Psoas muscle (tissue), 7 donors: ENCODE measurements at regions not wholly inside any gene's neighbourhood (a gene's known extent, or its start where the extent isn't known, plus 50 kb on each side); places are given as distances from the start of the nearest gene placed in this dataset.

ENCODE experiments used
- ATAC-seq, 4 donors: fragments of 200-7000 bp; cut with Tn5 transposase; one replicate each; pipeline ENCODE4 v1.9.1; 2020; ENCODE audit warnings: moderate library complexity in 3 of 4, mild to moderate bottlenecking in 2 of 4
- DNase-seq, 2 donors: peaks; one replicate each; pipeline ENCODE4 v3.0.0-alpha.2; 2020
- H3K27ac ChIP-seq: fragments of 200-600 bp; one replicate; pipeline ENCODE4 v1.8.0; 2022
- H3K27me3 ChIP-seq, 3 donors: fragments of 200-600 bp in 1 of 3; one replicate each; pipeline versions ENCODE4 v1.6.1 to v1.8.0; 2013 to 2022; ENCODE audit warnings: low read length in 2 of 3, mild to moderate bottlenecking in 2 of 3, moderate library complexity in 1 of 3; ENCODE audit not compliant: insufficient read depth in 3 of 3
- H3K36me3 ChIP-seq, 2 donors: fragments of 200-600 bp in 1 of 2; one replicate each; pipeline versions ENCODE4 v1.6.1 to v1.8.0; 2013 to 2022; ENCODE audit warnings: low read depth in 1 of 2, mild to moderate bottlenecking in 1 of 2, moderate library complexity in 1 of 2; ENCODE audit not compliant: insufficient read depth in 1 of 2
- H3K4me1 ChIP-seq: fragments of 200-600 bp; one replicate; pipeline ENCODE4 v1.8.0; 2022
- H3K4me3 ChIP-seq: fragments of 200-600 bp; one replicate; pipeline ENCODE4 v1.8.0; 2022; ENCODE audit warnings: mild to moderate bottlenecking
- H3K9me3 ChIP-seq: fragments of 200-600 bp; one replicate; pipeline ENCODE4 v1.8.0; 2022
- CTCF ChIP-seq: fragments of 200-600 bp; IDR thresholded peaks from one replicate; pipeline ENCODE4 v1.8.0; 2022; ENCODE audit warnings: antibody characterized with exemption
- WGBS, 3 donors: extraction: QIAGEN DNeasy Blood & Tissue Kit; methylation state at CpG; one replicate each; pipeline versions ENCODE4 v1.1.6 to v1.1.7; 2013; 5-methylcytosine and 5-hydroxymethylcytosine counted together
- intact Hi-C, 2 donors: fragments of 100-400 bp; cut with DNase I; formaldehyde crosslinking; loops; one replicate each; pipeline versions ENCODE4 v1.11.0 to v1.14.2; 2022
- donor health status: healthy with polysubstance abuse.
- donor health status: DM: no; HTN: no; CAD: no; lungs with moderate emphysema.
- donor health status: Bipolar disorder and iron deficiency.
- donor health status: healthy.
- donor health status: DM: yes; HTN: yes; CAD: no.
- donor health status: DM: no; HTN: no; CAD: no.
- donor health status: DM: yes; HTN: yes; CAD: no.

GRCh38 chr5:42351956-42352355 lies 71.3 kb upstream of the GHR start:
- DNase-seq (no peak), ATAC-seq (no peak)
- no peaks in the 10 kb centered on the region for H3K27me3 ChIP-seq
- peaks cover 6% of the 10 kb centered on the region for H3K9me3 ChIP-seq
- no peak for TF ChIP-seq CTCF
- H3K27ac ChIP-seq = no peak overlapping the region
- no peak overlapping the region for H3K4me3 ChIP-seq
- WGBS, 3 donors = 73 to 88% (median 79%) methylated on average over 1 of the region's 1 CpG
- intact Hi-C loops = no loop called here
- H3K4me1 ChIP-seq = no peaks in the 10 kb centered on the region
- H3K36me3 ChIP-seq = no peaks in the 10 kb centered on the region

DNA sequence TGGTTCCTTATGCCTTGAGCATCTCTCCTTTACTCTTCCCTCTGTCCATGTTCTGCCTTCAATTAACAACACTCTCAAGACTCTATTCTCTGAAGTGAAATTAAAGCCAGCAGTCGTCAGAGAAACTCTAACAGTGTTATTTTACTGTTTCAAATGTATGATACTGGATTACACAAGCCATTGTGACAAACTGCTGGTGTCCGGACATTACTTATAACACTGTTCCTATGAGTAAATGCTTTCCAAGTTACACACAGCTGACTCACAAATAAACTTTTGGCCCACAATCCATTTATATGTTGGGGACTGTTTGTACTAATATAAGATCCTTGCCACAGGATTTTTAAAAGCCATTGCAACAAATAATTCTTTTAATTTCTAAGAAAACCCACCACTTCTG lies 63.2 kb upstream of the GHR start:
- no peaks in the 10 kb centered on the region for H3K9me3 ChIP-seq
- TF ChIP-seq CTCF = no peak
- H3K4me3 ChIP-seq = no peak overlapping the region
- WGBS, 3 donors = 38 to 40% (median 39%) methylated on average over 2 of the region's 2 CpGs
- H3K27ac ChIP-seq = no peak overlapping the region
- no peaks in the 10 kb centered on the region for H3K27me3 ChIP-seq
- H3K36me3 ChIP-seq = no peaks in the 10 kb centered on the region
- no peak for DNase-seq
- intact Hi-C loops = no loop called here
- peak in 3 of 4 donors; percentile 24 to 62 (median 55) for ATAC-seq
- no peaks in the 10 kb centered on the region for H3K4me1 ChIP-seq

GRCh38 chr5:42360616-42361314 lies 62.5 kb upstream of the GHR start:
- no peak for TF ChIP-seq CTCF
- H3K27me3 ChIP-seq = no peaks in the 10 kb centered on the region
- no peaks in the 10 kb centered on the region for H3K4me1 ChIP-seq
- ATAC-seq (no peak), DNase-seq (no peak)
- H3K9me3 ChIP-seq = no peaks in the 10 kb centered on the region
- H3K4me3 ChIP-seq = no peak overlapping the region
- intact Hi-C loops = no loop called here
- H3K36me3 ChIP-seq = no peaks in the 10 kb centered on the region
- WGBS, 3 donors = 40 to 46% (median 42%) methylated on average over 3 of the region's 3 CpGs
- H3K27ac ChIP-seq = no peak overlapping the region

GRCh38 chr5:42361315-42361688 lies 61.9 kb upstream of the GHR start:
- no peaks in the 10 kb centered on the region for H3K36me3 ChIP-seq
- no peak overlapping the region for H3K4me3 ChIP-seq
- no peak overlapping the region for H3K27ac ChIP-seq
- intact Hi-C loops = no loop called here
- 53 to 70% (median 56%) methylated on average over 3 of the region's 3 CpGs for WGBS, 3 donors
- ATAC-seq (no peak), DNase-seq (no peak)
- no peak for TF ChIP-seq CTCF
- H3K27me3 ChIP-seq = no peaks in the 10 kb centered on the region
- no peaks in the 10 kb centered on the region for H3K4me1 ChIP-seq
- no peaks in the 10 kb centered on the region for H3K9me3 ChIP-seq

GRCh38 chr5:42366051-42366450 lies 57.2 kb upstream of the GHR start:
- 86 to 94% (median 90%) methylated on average over 2 of the region's 2 CpGs for WGBS, 3 donors
- H3K9me3 ChIP-seq = no peaks in the 10 kb centered on the region
- no peak for ATAC-seq
- no peak overlapping the region for H3K27ac ChIP-seq
- intact Hi-C loops = no loop called here
- H3K27me3 ChIP-seq = no peaks in the 10 kb centered on the region
- no peaks in the 10 kb centered on the region for H3K36me3 ChIP-seq
- no peaks in the 10 kb centered on the region for H3K4me1 ChIP-seq
- no peak for TF ChIP-seq CTCF
- H3K4me3 ChIP-seq = no peak overlapping the region
- DNase-seq = no peak
